GM18498 (cell line): ENCODE measurements at regions not wholly inside any gene's neighbourhood (a gene's known extent, or its start where the extent isn't known, plus 50 kb on each side); places are given as distances from the start of the nearest gene placed in this dataset.
"Not testable (repeated sequence)": the region's sequence is repeated elsewhere in the genome, so short reads cannot be mapped to it uniquely, and the experiment has no call there.

ENCODE experiments used
- ATAC-seq: cut with Tn5 transposase; IDR thresholded peaks from one replicate; pipeline ENCODE4 v1.9.1; 2021; ENCODE audit warnings: mild to moderate bottlenecking, moderate library complexity; ENCODE audit not compliant: unreplicated experiment

- ATAC-seq, result no peak
These were observed 71.6 kb downstream of the TFAP2A start for GRCh38 chr6:10343320-10343719.

- no peak for ATAC-seq
These were observed 73.3 kb downstream of the TFAP2A start for GRCh38 chr6:10341605-10342004.

- no peak for ATAC-seq
These were observed 76.7 kb downstream of the TFAP2A start for GRCh38 chr6:10338151-10338550.

GRCh38 chr6:10337376-10337775, 77.5 kb downstream of the TFAP2A start:
- not testable (repeated sequence) for ATAC-seq

GRCh38 chr6:10332111-10332510, 82.8 kb downstream of the TFAP2A start:
- no peak for ATAC-seq

- ATAC-seq, result no peak
These were observed 83.4 kb downstream of the TFAP2A start for GRCh38 chr6:10331334-10331968.

- no peak for ATAC-seq
These were observed 84.4 kb downstream of the TFAP2A start for GRCh38 chr6:10330515-10330914.

- no peak for ATAC-seq
These were observed 91.9 kb downstream of the TFAP2A start for GRCh38 chr6:10323018-10323417.

- no peak for ATAC-seq
These were observed 94.6 kb downstream of the TFAP2A start for GRCh38 chr6:10320291-10320690.

GRCh38 chr6:10316373-10316721, 98.5 kb downstream of the TFAP2A start:
- ATAC-seq, result no peak

GRCh38 chr6:10315658-10316372, 99.1 kb downstream of the TFAP2A start:
- ATAC-seq, result no peak

- no peak for ATAC-seq
These were observed 99.8 kb downstream of the TFAP2A start for GRCh38 chr6:10315034-10315433.

- ATAC-seq, result no peak
These were observed 100.5 kb downstream of the TFAP2A start for GRCh38 chr6:10314163-10314955.

GRCh38 chr6:10313799-10314162, 101.1 kb downstream of the TFAP2A start:
- no peak for ATAC-seq

- ATAC-seq, result no peak
These were observed 102.4 kb downstream of the TFAP2A start for GRCh38 chr6:10312445-10312844.

GRCh38 chr6:10311546-10312405, 103.1 kb downstream of the TFAP2A start:
- not testable (repeated sequence) for ATAC-seq

GRCh38 chr6:10310826-10311225, 104.0 kb downstream of the TFAP2A start:
- no peak for ATAC-seq

- ATAC-seq, result no peak
These were observed 104.6 kb downstream of the TFAP2A start for GRCh38 chr6:10310330-10310653.

GRCh38 chr6:10309457-10310329, 105.2 kb downstream of the TFAP2A start:
- ATAC-seq, result no peak

GRCh38 chr6:10307476-10307875, 107.4 kb downstream of the TFAP2A start:
- ATAC-seq, result no peak
